Activated naive CD8-positive, alpha-beta T cell treated with anti-CD3 and anti-CD28 coated beads, Interleukin-2, amount 10 ng/mL, durations not matched to agents 7 days and 5 days (primary cell): ENCODE measurements at regions not wholly inside any gene's neighbourhood (a gene's known extent, or its start where the extent isn't known, plus 50 kb on each side); places are given as distances from the start of the nearest gene placed in this dataset.
"Not testable (repeated sequence)": the region's sequence is repeated elsewhere in the genome, so short reads cannot be mapped to it uniquely, and the experiment has no call there.

Experiments
- ATAC-seq: fragments of 150-1000 bp; cut with Tn5 transposase; one replicate; pipeline ENCODE4 v1.10.0; 2021; ENCODE audit warnings: low read depth, moderate library complexity
- POLR2A ChIA-PET: fragments of 350-600 bp; sonication (Branson Sonifier 250); formaldehyde crosslinking; loops from one replicate; lab custom pipeline; 2021; ENCODE audit warnings: antibody characterized with exemption; lab: Charles Lee
- DNase-seq: peaks from one replicate; pipeline ENCODE4 v3.0.0; 2021
- H3K27ac Mint-ChIP-seq: one replicate; pipeline ENCODE4 v1.8.0; 2022; ENCODE audit warnings: mild to moderate bottlenecking, mixed read lengths
- H3K27me3 Mint-ChIP-seq: one replicate; pipeline ENCODE4 v1.8.0; 2022; ENCODE audit warnings: mild to moderate bottlenecking, moderate library complexity, mixed read lengths
- H3K36me3 Mint-ChIP-seq: one replicate; pipeline ENCODE4 v1.8.0; 2021; ENCODE audit warnings: mild to moderate bottlenecking, mixed read lengths
- H3K4me1 Mint-ChIP-seq: one replicate; pipeline ENCODE4 v1.8.0; 2021; ENCODE audit warnings: mixed read lengths
- H3K4me3 Mint-ChIP-seq: one replicate; pipeline ENCODE4 v1.8.0; 2022; ENCODE audit warnings: mild to moderate bottlenecking, moderate library complexity, mixed read lengths
- H3K9me3 Mint-ChIP-seq: one replicate; pipeline ENCODE4 v1.8.0; 2021; ENCODE audit warnings: mixed read lengths

DNA sequence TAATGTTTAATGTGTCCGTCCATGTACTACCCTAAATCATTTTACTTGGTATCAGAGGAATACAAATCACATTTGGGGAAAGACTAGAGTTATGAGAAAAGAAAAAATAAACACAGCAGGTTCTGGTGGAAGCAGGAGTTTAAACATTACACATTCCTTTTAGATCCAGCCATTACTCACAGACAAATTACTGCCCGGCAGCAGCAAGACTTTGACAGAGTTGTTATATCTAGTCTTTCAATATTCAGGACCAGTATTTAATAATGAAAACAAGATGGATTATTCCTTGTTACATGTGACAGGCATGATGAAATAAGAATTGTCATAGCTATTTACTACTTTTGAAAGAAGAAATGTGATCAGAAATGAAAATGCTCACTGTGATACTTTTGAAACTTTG lies 131.8 kb upstream of the GNAI1 start:
- no peaks in the 10 kb centered on the region for H3K9me3 Mint-ChIP-seq
- no peak for ATAC-seq
- no peak overlapping the region for H3K4me3 Mint-ChIP-seq
- no peaks in the 10 kb centered on the region for H3K27me3 Mint-ChIP-seq
- no peaks in the 10 kb centered on the region for H3K36me3 Mint-ChIP-seq
- no peak for DNase-seq
- H3K27ac Mint-ChIP-seq, result no peak overlapping the region
- no peaks in the 10 kb centered on the region for H3K4me1 Mint-ChIP-seq
- POLR2A ChIA-PET, result no interaction called here

DNA sequence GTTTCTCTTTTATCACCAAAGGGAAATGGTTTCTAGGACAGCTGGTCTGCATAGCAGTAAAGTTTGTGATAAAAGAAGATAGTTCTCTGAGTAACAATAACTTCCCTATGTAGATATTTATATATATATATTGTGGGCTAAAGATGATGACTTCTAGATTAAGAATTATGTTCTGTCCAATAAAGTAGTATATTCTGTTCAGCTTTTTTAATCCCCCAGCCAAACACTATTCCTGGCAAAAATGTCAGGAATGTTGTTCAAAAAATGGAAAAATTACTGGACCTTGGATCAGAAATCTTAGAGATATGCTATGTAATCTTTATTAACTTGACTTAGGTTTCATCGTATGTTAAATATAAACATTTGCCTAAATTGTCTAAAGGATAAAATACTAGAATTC lies 136.3 kb upstream of the GNAI1 start:
- H3K4me1 Mint-ChIP-seq, result no peaks in the 10 kb centered on the region

DNA sequence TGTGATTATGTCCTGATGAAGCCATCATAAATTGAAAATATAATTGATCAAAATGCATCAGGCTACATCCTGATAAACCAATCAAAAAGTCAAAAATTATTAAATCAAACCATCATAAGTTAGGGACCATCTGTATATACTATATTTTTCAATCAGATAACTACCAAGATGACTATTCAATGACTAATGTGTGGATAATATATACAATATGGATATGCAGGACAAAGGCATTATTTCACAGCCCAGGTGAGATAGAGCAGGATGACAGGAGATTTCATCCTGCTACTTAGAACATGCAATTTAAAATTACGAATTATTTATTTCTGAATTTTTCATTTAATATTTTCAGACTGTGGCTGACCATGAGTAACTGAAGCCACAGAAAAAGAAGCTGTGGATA lies 137.3 kb upstream of the GNAI1 start:
- no peak overlapping the region for H3K4me3 Mint-ChIP-seq
- no peaks in the 10 kb centered on the region for H3K4me1 Mint-ChIP-seq
- POLR2A ChIA-PET, result no interaction called here
- no peaks in the 10 kb centered on the region for H3K9me3 Mint-ChIP-seq
- DNase-seq (no peak), ATAC-seq (no peak)
- no peak overlapping the region for H3K27ac Mint-ChIP-seq
- no peaks in the 10 kb centered on the region for H3K36me3 Mint-ChIP-seq
- H3K27me3 Mint-ChIP-seq, result no peaks in the 10 kb centered on the region

More for the DNA sequence above, 136.3 kb upstream of the GNAI1 start:
- ATAC-seq, result no peak
- H3K9me3 Mint-ChIP-seq, result no peaks in the 10 kb centered on the region
- POLR2A ChIA-PET, result no interaction called here
- DNase-seq, result no peak
- H3K4me3 Mint-ChIP-seq, result no peak overlapping the region
- H3K27ac Mint-ChIP-seq, result no peak overlapping the region
- no peaks in the 10 kb centered on the region for H3K27me3 Mint-ChIP-seq
- H3K36me3 Mint-ChIP-seq, result no peaks in the 10 kb centered on the region

DNA sequence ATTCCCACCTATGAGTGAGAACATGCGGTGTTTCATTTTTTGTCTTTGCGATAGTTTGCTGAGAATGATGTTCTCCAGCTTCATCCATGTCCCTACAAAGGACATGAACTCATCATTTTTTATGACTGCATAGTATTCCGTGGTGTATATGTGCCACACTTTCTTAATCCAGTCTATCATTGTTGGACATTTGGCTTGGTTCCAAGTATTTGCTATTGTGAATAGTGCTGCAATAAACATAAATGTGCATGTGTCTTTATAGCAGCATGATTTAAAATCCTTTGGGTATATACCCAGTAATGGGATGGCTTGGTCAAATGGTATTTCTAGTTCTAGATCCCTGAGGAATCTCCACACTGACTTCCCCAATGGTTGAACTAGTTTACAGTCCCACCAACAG lies 138.9 kb upstream of the GNAI1 start:
- H3K36me3 Mint-ChIP-seq, H3K27me3 Mint-ChIP-seq, H3K27ac Mint-ChIP-seq, H3K4me3 Mint-ChIP-seq, DNase-seq, H3K9me3 Mint-ChIP-seq, POLR2A ChIA-PET, ATAC-seq, H3K4me1 Mint-ChIP-seq: not testable (repeated sequence)

DNA sequence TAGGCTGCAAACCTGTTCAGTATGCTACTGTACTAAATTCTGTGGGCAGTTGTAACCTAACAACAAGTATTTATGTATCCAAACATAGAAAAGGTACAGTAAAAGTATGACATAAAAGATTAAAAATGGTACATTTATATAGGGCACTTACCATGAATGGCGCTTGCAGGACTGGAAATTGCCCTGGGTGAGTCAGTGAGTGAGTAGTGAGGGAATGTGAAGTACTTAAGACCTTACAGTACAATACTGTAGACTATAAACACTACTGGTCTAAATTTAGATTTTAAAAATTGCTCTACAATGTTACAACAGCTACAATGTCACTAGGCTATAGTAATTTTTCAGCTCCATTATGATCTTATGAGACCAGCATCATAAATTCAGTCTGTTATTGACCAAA lies 146.0 kb upstream of the GNAI1 start:
- H3K9me3 Mint-ChIP-seq, result no peaks in the 10 kb centered on the region
- POLR2A ChIA-PET, result no interaction called here
- H3K4me1 Mint-ChIP-seq, result no peaks in the 10 kb centered on the region
- H3K27me3 Mint-ChIP-seq, result no peaks in the 10 kb centered on the region
- H3K36me3 Mint-ChIP-seq, result no peaks in the 10 kb centered on the region
- ATAC-seq, result no peak
- H3K27ac Mint-ChIP-seq, result no peak overlapping the region
- no peak overlapping the region for H3K4me3 Mint-ChIP-seq
- no peak for DNase-seq

DNA sequence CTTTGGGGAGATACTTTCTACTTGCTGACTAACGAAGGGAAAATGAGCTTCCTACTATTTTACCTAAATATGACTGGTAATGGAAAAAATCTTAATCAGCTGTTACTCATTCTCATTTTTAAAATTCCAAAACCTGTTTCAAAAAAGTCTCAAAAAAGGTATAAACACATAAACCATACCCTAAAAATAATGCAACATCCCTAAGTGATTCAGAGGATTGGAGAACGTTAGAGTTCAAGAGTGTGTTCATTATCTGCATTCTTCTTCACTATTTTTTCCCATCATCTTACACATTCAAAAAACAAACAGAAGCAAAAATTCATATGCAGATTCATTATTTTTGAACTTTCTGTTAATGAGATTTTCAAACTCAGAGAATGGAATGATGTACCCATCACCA lies 150.4 kb upstream of the GNAI1 start:
- POLR2A ChIA-PET, result no interaction called here

DNA sequence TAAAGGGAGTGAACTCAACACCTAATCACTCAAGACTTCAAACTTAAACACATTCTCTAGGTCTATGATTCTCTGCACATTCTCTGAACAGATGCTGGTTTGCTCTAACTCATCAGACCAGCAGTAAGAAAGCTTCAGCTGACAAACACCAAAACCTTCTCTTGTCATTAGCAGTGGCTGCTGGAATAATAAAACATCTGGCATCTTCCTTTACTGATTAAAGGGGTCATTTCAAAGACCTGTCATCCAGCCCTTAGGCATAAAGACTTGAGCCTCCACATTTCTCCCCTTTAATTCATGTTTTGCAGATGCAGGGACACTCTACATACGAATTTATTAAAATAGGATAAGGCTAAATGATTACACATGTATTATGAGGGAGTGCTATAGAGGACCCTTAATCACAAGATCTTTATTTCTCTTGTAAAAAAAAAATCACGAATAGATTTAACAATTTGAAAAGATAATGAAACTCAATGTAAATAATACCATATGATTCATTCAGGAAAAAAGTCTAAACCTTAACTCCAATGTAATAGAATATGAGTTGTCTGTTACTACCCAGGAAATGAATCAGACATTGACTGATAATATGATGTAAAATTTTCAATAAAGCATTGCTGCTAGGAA lies 152.4 kb upstream of the GNAI1 start:
- Mint-ChIP-seq H3K36me3 (no peaks in the 10 kb centered on the region), H3K4me3 (no peak overlapping the region), H3K9me3 (peaks cover 2% of the 10 kb centered on the region), H3K4me1 (no peaks in the 10 kb centered on the region), H3K27ac (no peak overlapping the region), H3K27me3 (no peaks in the 10 kb centered on the region)
- DNase-seq (no peak), ATAC-seq (no peak)
- POLR2A ChIA-PET, result no interaction called here

More for the DNA sequence above, 150.4 kb upstream of the GNAI1 start:
- Mint-ChIP-seq H3K36me3 (no peaks in the 10 kb centered on the region), H3K27me3 (no peaks in the 10 kb centered on the region), H3K9me3 (no peaks in the 10 kb centered on the region), H3K27ac (no peak overlapping the region), H3K4me3 (no peak overlapping the region), H3K4me1 (no peaks in the 10 kb centered on the region)
- ATAC-seq (no peak), DNase-seq (no peak)

DNA sequence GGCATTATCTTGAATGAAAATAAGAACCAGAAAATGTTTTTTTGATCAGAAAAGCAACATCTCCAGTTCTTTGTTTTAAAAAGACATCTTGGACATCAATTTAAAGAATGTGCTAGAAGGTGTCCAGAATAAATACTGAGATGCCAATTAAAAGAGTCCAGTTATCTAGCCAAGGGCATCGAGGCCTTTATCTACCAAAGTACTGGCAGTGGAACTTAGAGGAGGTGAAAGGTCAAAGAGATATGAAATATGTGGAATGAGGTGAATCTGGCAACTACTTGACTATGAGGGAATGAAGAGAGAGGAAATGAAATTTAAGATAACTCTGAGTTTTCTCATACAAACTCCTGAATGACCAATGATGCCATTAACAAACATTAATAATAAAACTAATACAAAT lies 154.3 kb upstream of the GNAI1 start:
- H3K36me3 Mint-ChIP-seq, result peaks cover 2% of the 10 kb centered on the region
- no peak for ATAC-seq

DNA sequence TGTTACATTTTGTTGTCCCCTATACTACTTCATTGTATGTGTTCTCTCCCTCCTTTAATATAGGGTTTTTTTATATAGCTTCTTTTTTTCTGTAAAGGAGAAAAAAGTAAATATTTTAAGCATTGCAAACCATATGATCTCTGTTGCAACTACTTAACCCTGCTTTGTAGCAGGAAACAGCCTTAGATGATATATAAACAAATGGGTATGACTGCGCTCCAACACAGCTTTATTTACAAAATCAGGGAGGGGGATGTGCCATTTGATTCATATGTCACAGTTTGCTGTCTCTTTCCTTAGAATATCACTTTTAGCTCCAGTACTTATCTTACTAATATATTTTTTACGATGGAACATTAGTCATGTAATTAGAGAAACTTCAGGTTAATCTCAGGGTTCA lies 155.2 kb upstream of the GNAI1 start:
- Mint-ChIP-seq H3K4me1 (peaks cover 12% of the 10 kb centered on the region), H3K36me3 (peaks cover 2% of the 10 kb centered on the region), H3K27ac (no peak overlapping the region), H3K27me3 (no peaks in the 10 kb centered on the region), H3K9me3 (peaks cover 6% of the 10 kb centered on the region), H3K4me3 (no peak overlapping the region)
- DNase-seq (no peak), ATAC-seq (no peak)
- POLR2A ChIA-PET, result no interaction called here

More for the DNA sequence above, 154.3 kb upstream of the GNAI1 start:
- Mint-ChIP-seq H3K27me3 (no peaks in the 10 kb centered on the region), H3K4me1 (peaks cover 12% of the 10 kb centered on the region), H3K27ac (no peak overlapping the region), H3K4me3 (no peak overlapping the region), H3K9me3 (peaks cover 6% of the 10 kb centered on the region)
- POLR2A ChIA-PET, result no interaction called here
- DNase-seq, result no peak

DNA sequence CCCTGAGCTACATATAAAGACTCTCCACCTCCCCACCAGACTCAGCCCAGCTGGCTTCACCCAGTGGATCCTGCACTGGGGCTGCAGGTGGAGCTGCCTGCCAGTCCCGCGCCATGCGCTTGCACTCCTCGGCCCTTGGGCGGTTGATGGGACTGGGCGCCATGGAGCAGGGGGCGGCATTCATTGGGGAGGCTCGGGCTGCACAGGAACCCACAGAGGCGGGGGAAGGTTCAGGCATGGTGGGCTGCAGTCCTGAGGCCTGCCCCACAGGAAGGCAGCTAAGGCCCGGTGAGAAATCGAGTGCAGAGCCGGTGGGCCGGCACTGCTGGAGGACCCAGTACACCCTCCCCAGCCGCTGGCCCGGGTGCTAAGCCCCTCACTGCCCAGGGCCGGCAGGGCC lies 157.2 kb upstream of the GNAI1 start:
- no peak for DNase-seq
- POLR2A ChIA-PET, result no interaction called here
- no peak for ATAC-seq
- H3K4me3 Mint-ChIP-seq, result no peak overlapping the region
- H3K36me3 Mint-ChIP-seq, result peaks cover 2% of the 10 kb centered on the region
- H3K9me3 Mint-ChIP-seq, result peaks cover 6% of the 10 kb centered on the region
- H3K27me3 Mint-ChIP-seq, result no peaks in the 10 kb centered on the region
- no peak overlapping the region for H3K27ac Mint-ChIP-seq
- peaks cover 12% of the 10 kb centered on the region for H3K4me1 Mint-ChIP-seq

DNA sequence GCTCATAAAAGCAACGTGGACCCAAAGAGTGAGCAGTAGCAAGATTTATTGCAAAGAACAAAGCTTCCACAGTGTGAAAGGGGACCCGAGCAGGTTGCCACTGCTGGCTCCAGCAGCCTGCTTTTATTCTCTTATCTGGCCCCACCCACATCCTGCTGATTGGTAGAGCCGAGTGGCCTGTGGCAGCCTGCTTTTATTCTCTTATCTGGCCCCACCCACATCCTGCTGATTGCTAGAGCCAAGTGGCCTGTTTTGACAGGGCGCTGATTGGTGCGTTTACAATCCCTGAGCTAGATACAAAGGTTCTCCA lies 158.0 kb upstream of the GNAI1 start:
- Mint-ChIP-seq H3K27ac (peak overlapping the region; percentile 78), H3K4me3 (peak overlapping the region; percentile 69), H3K4me1 (peaks cover 12% of the 10 kb centered on the region)
- H3K36me3 Mint-ChIP-seq, H3K9me3 Mint-ChIP-seq, H3K27me3 Mint-ChIP-seq: not testable (repeated sequence)
- POLR2A ChIA-PET, result interaction anchor here (1.5 kb wide), 1 partner anchor 65 kb away, joined by 4 read pairs; no protein-coding TSS in a partner anchor
- DNase-seq, result peak; percentile 31
- peak; percentile 71 for ATAC-seq

DNA sequence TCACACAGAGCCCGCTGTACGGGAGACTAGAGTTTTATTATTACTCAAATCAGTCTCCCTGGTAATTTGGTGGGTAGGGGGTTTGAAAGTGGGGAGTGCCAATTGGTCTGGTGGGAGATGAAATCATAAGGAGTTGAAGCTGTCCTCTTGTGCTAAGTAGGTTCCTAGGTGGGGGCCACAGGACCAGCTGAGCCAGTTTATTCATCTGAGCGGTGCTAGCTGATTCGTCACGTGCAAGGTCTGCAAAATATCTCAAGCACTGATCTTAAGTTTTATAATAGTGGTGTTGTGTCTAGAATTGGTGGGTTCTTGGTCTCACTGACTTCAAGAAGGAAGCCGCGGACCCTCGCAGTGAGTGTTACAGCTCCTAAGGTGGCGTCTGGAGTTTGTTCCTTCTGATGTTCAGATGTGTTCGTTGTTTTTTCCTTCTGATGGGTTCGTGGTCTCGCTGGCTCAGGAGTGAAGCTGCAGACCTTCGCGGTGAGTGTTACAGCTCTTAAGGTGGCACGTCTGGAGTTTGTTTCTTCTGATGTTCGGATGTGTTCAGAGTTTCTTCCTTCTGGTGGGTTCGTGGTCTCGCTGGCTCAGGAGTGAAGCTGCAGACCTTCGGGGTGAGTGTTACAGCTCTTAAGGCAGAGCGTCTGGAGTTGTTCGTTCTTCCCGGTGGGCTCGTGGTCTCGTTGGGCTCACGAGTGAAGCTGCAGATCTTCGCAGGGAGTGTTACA lies 158.5 kb upstream of the GNAI1 start:
- not testable (repeated sequence) for H3K27me3 Mint-ChIP-seq, H3K9me3 Mint-ChIP-seq, H3K36me3 Mint-ChIP-seq
- peak overlapping the region; percentile 78 for H3K27ac Mint-ChIP-seq
- POLR2A ChIA-PET, result interaction anchor here (1.5 kb wide), 1 partner anchor 64 kb away, joined by 4 read pairs; no protein-coding TSS in a partner anchor
- peak overlapping the region; percentile 69 for H3K4me3 Mint-ChIP-seq
- ATAC-seq (peak; percentile 52), DNase-seq (peak; percentile 24)
- H3K4me1 Mint-ChIP-seq, result peaks cover 12% of the 10 kb centered on the region

DNA sequence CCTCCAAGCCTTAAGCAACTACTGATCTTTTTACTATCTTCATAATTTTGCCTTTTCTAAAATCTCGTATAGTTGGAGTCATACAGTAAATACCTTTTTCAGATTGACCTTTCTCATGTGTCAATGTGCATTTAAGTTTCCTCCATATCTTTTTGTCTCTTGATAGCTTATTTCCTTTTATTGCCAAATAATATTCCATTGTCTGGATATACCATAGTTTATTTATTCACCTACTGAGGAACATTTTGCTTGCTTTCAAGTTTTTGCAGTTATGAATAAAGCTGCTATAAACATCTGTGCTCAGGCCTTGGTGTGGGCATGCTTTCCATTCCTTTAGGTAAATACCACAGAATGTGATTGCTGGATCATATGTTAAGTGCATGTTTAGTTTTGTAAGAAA lies 161.2 kb upstream of the GNAI1 start:
- DNase-seq, result no peak
- H3K36me3 Mint-ChIP-seq, result peaks cover 2% of the 10 kb centered on the region
- H3K4me1 Mint-ChIP-seq, result peaks cover 12% of the 10 kb centered on the region
- no peak overlapping the region for H3K27ac Mint-ChIP-seq
- POLR2A ChIA-PET, result no interaction called here
- no peak for ATAC-seq
- H3K9me3 Mint-ChIP-seq, result peaks cover 6% of the 10 kb centered on the region
- no peak overlapping the region for H3K4me3 Mint-ChIP-seq
- no peaks in the 10 kb centered on the region for H3K27me3 Mint-ChIP-seq

DNA sequence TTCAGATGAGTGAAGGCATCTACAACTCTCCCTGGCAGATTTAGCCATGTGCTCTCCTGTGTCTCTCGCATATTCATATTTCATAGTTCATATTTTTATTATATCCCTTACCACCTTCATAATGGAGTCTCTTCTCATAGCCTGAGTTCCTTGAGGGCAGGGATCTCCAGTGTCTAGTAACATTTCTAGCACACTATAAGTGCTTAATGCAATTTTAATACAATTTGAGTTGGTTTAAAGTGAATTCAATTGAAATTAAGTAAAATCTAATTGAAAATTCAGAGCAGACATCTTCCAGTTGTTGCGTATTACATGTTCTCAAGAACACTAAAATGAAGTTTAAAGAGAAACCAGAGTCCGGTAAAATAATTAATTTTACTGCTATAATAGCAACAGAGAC lies 163.6 kb upstream of the GNAI1 start:
- DNase-seq (no peak), ATAC-seq (no peak)
- H3K9me3 Mint-ChIP-seq, result no peaks in the 10 kb centered on the region
- no peaks in the 10 kb centered on the region for H3K36me3 Mint-ChIP-seq
- no peaks in the 10 kb centered on the region for H3K27me3 Mint-ChIP-seq
- peaks cover 4% of the 10 kb centered on the region for H3K4me1 Mint-ChIP-seq
- POLR2A ChIA-PET, result no interaction called here
- no peak overlapping the region for H3K27ac Mint-ChIP-seq
- H3K4me3 Mint-ChIP-seq, result no peak overlapping the region
